PC-3 (cell line): ENCODE measurements at regions not wholly inside any gene's neighbourhood (a gene's known extent, or its start where the extent isn't known, plus 50 kb on each side); places are given as distances from the start of the nearest gene placed in this dataset.

Experiments used
- ATAC-seq: fragments of 200-7000 bp; cut with Tn5 transposase; 2 replicates; pipeline ENCODE4 v1.9.1; 2020; ENCODE audit warnings: mild to moderate bottlenecking, moderate library complexity
- BruUV-seq: library from RNA; stranded (reverse); fragments of 400-500 nt; replicated peaks from 2 replicates; lab custom pipeline; 2021; lab: Mats Ljungman, UMichigan
- CTCF ChIA-PET: fragments of 300-600 bp; sonication (Branson Sonifier 250); formaldehyde crosslinking; loops from one replicate; lab custom pipeline; 2022; ENCODE audit warnings: antibody characterized with exemption; lab: Charles Lee
- POLR2A ChIA-PET: fragments of 300-600 bp; sonication (Branson Sonifier 250); formaldehyde crosslinking; loops from one replicate; lab custom pipeline; 2022; ENCODE audit warnings: antibody characterized with exemption; ENCODE audit not compliant: unreplicated experiment; lab: Charles Lee
- DNase-seq: peaks from one replicate; pipeline ENCODE4 v3.0.0-alpha.2; 2015
- H2AFZ ChIP-seq: fragments of 300-600 bp; sonication (generic); 2 replicates; pipeline ENCODE4 v1.6.0; 2016; ENCODE audit warnings: antibody characterized with exemption, low read length
- H3F3A ChIP-seq: fragments of 300-600 bp; sonication (generic); one replicate; pipeline ENCODE4 v1.6.0; 2017; ENCODE audit warnings: antibody characterized with exemption, low read length, control low read depth, mild to moderate bottlenecking; ENCODE audit not compliant: unreplicated experiment
- H3K27ac ChIP-seq: fragments of 300-600 bp; sonication (generic); 2 replicates; pipeline ENCODE4 v1.5.1; 2016; ENCODE audit warnings: mild to moderate bottlenecking, low read length
- H3K27me3 ChIP-seq: fragments of 300-600 bp; sonication (generic); 2 replicates; pipeline ENCODE4 v1.6.1; 2016; ENCODE audit warnings: low read length, mixed read lengths
- H3K36me3 ChIP-seq: fragments of 300-600 bp; sonication (generic); 2 replicates; pipeline ENCODE4 v1.6.1; 2016; ENCODE audit warnings: low read depth, mixed run types, low read length, mixed read lengths
- H3K4me1 ChIP-seq: fragments of 300-600 bp; sonication (generic); 2 replicates; pipeline ENCODE4 v1.5.1; 2016; ENCODE audit warnings: low read length; ENCODE audit not compliant: insufficient read depth
- H3K4me2 ChIP-seq: fragments of 300-600 bp; sonication (generic); 2 replicates; pipeline ENCODE4 v1.6.0; 2016; ENCODE audit warnings: low read length
- H3K4me3 ChIP-seq: fragments of 300-600 bp; sonication (generic); 2 replicates; pipeline ENCODE4 v1.5.1; 2016; ENCODE audit warnings: mild to moderate bottlenecking, low read length, mixed read lengths
- H3K79me2 ChIP-seq: fragments of 300-600 bp; sonication (generic); 2 replicates; pipeline ENCODE4 v1.6.1; 2017; ENCODE audit warnings: low read length, mixed read lengths
- H3K9ac ChIP-seq: fragments of 300-600 bp; sonication (generic); 2 replicates; pipeline ENCODE4 v1.6.0; 2016; ENCODE audit warnings: mild to moderate bottlenecking, low read length
- H3K9me2 ChIP-seq: fragments of 300-600 bp; sonication (generic); replicated peaks from 2 replicates; pipeline ENCODE4 v1.6.1; 2016; ENCODE audit warnings: mixed run types, low read length, mixed read lengths
- H3K9me3 ChIP-seq: fragments of 300-600 bp; sonication (generic); 2 replicates; pipeline ENCODE4 v1.6.1; 2016; ENCODE audit warnings: low read length, mixed read lengths
- H4K20me1 ChIP-seq: fragments of 300-600 bp; sonication (generic); 2 replicates; pipeline ENCODE4 v1.6.1; 2016; ENCODE audit warnings: low read length, mixed read lengths
- EZH2 ChIP-seq: fragments of 300-600 bp; sonication (generic); IDR thresholded peaks from one replicate; pipeline ENCODE4 v1.6.1; 2017; ENCODE audit warnings: antibody characterized with exemption, mild to moderate bottlenecking, low read length; ENCODE audit not compliant: unreplicated experiment
- EZH2phosphoT487 ChIP-seq: fragments of 300-600 bp; sonication (generic); IDR thresholded peaks from 2 replicates; pipeline ENCODE4 v1.6.1; 2018; ENCODE audit warnings: mild to moderate bottlenecking, antibody characterized with exemption, low read length, borderline replicate concordance
- intact Hi-C: fragments of 100-400 bp; cut with micrococcal nuclease; formaldehyde crosslinking; loops from 2 replicates; pipeline ENCODE4 v1.9.0; 2023
- TF ChIP-seq, protein P1 (sequence below): fragments of 300-600 bp; sonication (generic); conservative IDR thresholded peaks from 2 replicates; pipeline ENCODE4 v1.5.1; 2017; ENCODE audit warnings: antibody characterized with exemption, low read depth, mild to moderate bottlenecking, low read length

DNA sequence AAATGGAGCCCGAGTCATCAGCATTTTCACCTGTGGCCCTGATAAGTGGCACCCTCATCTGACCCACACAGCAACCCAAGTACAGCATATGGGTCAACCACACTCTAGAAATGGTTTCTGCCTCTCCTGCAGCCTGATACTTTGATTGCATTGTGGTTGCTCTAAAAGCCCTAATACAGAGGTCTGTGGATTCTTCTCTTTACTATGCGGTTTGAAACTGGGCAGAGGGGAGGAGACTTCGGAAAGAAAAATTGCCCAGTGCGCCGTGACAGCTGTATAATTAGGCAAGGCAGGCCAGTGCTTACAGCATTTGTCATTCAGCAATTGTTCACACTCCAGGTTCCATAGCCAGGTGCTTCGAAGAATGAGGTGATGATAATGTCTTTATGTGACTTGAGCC is 361.0 kb downstream of the NFIB start:
- Histone ChIP-seq H3K27me3 (no peaks in the 10 kb centered on the region), H3F3A (no peaks in the 10 kb centered on the region), H3K9me3 (no peaks in the 10 kb centered on the region), H4K20me1 (no peaks in the 10 kb centered on the region), H3K4me3 (no peak overlapping the region), H3K4me2 (no peak overlapping the region), H3K36me3 (no peaks in the 10 kb centered on the region), H3K79me2 (no peaks in the 10 kb centered on the region), H3K4me1 (no peaks in the 10 kb centered on the region), H3K9me2 (no peaks in the 10 kb centered on the region), H3K27ac (no peak overlapping the region), H2AFZ (no peak overlapping the region), H3K9ac (no peak overlapping the region)
- CTCF ChIA-PET, result no interaction called here
- BruUV-seq, result no TSS peak
- ATAC-seq (no peak), DNase-seq (no peak)
- intact Hi-C loops, result no loop called here
- POLR2A ChIA-PET, result no interaction called here
- TF ChIP-seq, protein P1, sequence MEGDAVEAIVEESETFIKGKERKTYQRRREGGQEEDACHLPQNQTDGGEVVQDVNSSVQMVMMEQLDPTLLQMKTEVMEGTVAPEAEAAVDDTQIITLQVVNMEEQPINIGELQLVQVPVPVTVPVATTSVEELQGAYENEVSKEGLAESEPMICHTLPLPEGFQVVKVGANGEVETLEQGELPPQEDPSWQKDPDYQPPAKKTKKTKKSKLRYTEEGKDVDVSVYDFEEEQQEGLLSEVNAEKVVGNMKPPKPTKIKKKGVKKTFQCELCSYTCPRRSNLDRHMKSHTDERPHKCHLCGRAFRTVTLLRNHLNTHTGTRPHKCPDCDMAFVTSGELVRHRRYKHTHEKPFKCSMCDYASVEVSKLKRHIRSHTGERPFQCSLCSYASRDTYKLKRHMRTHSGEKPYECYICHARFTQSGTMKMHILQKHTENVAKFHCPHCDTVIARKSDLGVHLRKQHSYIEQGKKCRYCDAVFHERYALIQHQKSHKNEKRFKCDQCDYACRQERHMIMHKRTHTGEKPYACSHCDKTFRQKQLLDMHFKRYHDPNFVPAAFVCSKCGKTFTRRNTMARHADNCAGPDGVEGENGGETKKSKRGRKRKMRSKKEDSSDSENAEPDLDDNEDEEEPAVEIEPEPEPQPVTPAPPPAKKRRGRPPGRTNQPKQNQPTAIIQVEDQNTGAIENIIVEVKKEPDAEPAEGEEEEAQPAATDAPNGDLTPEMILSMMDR, result no peak
- TF ChIP-seq EZH2phosphoT487 (no peak), EZH2 (no peak)

DNA sequence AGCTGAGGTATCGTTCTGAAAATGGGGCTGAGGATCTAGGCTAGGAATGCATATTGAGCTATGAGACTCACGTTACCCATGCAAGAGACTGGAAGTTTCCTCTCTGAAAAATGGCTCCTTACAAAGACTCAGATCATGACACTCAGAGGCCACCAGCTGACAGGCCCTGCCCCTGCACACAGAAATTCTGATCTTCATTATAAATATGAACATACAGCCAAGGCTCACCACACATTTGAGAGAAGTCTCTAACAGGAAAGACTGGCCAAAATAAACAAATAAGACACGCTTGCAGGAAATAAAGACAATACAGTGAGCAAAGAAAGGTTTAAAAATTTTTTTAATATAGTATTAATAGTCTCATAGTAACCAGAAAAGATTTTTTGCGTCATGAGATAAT is 365.9 kb downstream of the NFIB start:
- peaks cover 3% of the 10 kb centered on the region for H3F3A ChIP-seq
- H3K4me1 ChIP-seq, result peaks cover 7% of the 10 kb centered on the region
- DNase-seq (no peak), ATAC-seq (no peak)
- no peak overlapping the region for H2AFZ ChIP-seq
- no TSS peak for BruUV-seq
- POLR2A ChIA-PET, result no interaction called here
- no peak overlapping the region for H3K9ac ChIP-seq
- no peaks in the 10 kb centered on the region for H3K9me2 ChIP-seq
- CTCF ChIA-PET, result no interaction called here
- H3K27me3 ChIP-seq, result no peaks in the 10 kb centered on the region
- no peaks in the 10 kb centered on the region for H4K20me1 ChIP-seq
- no peak overlapping the region for H3K4me2 ChIP-seq
- no peak overlapping the region for H3K27ac ChIP-seq
- no peak for TF ChIP-seq EZH2phosphoT487
- TF ChIP-seq, protein P1, result no peak
- no peak for TF ChIP-seq EZH2
- no peak overlapping the region for H3K4me3 ChIP-seq
- intact Hi-C loops, result no loop called here
- no peaks in the 10 kb centered on the region for H3K36me3 ChIP-seq
- H3K9me3 ChIP-seq, result no peaks in the 10 kb centered on the region
- no peaks in the 10 kb centered on the region for H3K79me2 ChIP-seq

- Histone ChIP-seq H3K4me3 (no peak overlapping the region), H3K4me1 (peaks cover 42% of the 10 kb centered on the region), H3K79me2 (no peaks in the 10 kb centered on the region), H3K36me3 (no peaks in the 10 kb centered on the region), H3K27ac (peak overlapping the region; percentile 52), H3K9ac (no peak overlapping the region), H2AFZ (no peak overlapping the region), H3K27me3 (no peaks in the 10 kb centered on the region), H3K9me3 (no peaks in the 10 kb centered on the region), H4K20me1 (no peaks in the 10 kb centered on the region), H3K4me2 (peak overlapping the region; percentile 13; the same call in 1 of the 2 replicates), H3F3A (peaks cover 3% of the 10 kb centered on the region), H3K9me2 (no peaks in the 10 kb centered on the region)
- CTCF ChIA-PET, result no interaction called here
- TF ChIP-seq EZH2, result no peak
- TF ChIP-seq, protein P1, result no peak
- no peak for TF ChIP-seq EZH2phosphoT487
- no TSS peak for BruUV-seq
- DNase-seq (no peak), ATAC-seq (no peak; the same call in 1 of the 2 replicates)
- intact Hi-C loops, result no loop called here
- POLR2A ChIA-PET, result no interaction called here
Observed at GRCh38 chr9:13943176-13943575, 370.8 kb downstream of the NFIB start.
